Ishikawa (cell line): ENCODE measurements at regions not wholly inside any gene's neighbourhood (a gene's known extent, or its start where the extent isn't known, plus 50 kb on each side); places are given as distances from the start of the nearest gene placed in this dataset.

Experiments
- EGR1 ChIP-seq: IDR thresholded peaks from 2 replicates; pipeline ENCODE4 v1.6.1; 2012
- RAD21 ChIP-seq: IDR thresholded peaks from 2 replicates; pipeline ENCODE4 v1.6.1; 2012; ENCODE audit warnings: low read depth
- TAF1 ChIP-seq: IDR thresholded peaks from 2 replicates; pipeline ENCODE4 v1.6.1; 2012; ENCODE audit warnings: low read depth, mild to moderate bottlenecking
- YY1 ChIP-seq: IDR thresholded peaks from 2 replicates; pipeline ENCODE4 v1.6.1; 2012; ENCODE audit warnings: low read depth
- TF ChIP-seq, protein P1 (sequence below): IDR thresholded peaks from 2 replicates; pipeline ENCODE4 v1.6.1; 2012
- TF ChIP-seq, protein P2 (sequence below): IDR thresholded peaks from 2 replicates; pipeline ENCODE4 v1.6.1; 2012; ENCODE audit warnings: low read depth, mild to moderate bottlenecking

DNA sequence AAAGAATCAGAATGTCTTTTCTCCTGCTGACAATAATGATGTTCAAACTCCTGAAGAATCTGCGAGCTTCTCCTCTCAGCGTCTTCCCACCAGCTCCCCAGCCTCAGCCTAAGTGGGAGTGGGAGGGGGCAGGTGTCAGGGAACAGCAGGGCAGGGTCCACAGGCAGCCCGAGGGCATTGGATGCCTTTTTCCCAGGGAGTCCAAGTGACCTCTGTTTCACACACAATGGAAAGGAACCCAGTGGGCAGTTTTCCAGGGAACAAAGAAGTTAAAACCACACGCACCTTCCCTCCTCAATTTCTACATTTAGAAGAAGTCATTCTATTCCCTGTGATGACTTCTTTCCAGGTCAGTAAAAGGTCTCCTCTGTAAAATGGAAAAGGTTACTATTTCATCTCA lies 278.5 kb downstream of the PARM1 start:
- TF ChIP-seq RAD21 (no peak), TAF1 (no peak), YY1 (no peak), EGR1 (no peak)
- TF ChIP-seq, protein P1, sequence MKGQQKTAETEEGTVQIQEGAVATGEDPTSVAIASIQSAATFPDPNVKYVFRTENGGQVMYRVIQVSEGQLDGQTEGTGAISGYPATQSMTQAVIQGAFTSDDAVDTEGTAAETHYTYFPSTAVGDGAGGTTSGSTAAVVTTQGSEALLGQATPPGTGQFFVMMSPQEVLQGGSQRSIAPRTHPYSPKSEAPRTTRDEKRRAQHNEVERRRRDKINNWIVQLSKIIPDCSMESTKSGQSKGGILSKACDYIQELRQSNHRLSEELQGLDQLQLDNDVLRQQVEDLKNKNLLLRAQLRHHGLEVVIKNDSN: no peak
- TF ChIP-seq, protein P2, sequence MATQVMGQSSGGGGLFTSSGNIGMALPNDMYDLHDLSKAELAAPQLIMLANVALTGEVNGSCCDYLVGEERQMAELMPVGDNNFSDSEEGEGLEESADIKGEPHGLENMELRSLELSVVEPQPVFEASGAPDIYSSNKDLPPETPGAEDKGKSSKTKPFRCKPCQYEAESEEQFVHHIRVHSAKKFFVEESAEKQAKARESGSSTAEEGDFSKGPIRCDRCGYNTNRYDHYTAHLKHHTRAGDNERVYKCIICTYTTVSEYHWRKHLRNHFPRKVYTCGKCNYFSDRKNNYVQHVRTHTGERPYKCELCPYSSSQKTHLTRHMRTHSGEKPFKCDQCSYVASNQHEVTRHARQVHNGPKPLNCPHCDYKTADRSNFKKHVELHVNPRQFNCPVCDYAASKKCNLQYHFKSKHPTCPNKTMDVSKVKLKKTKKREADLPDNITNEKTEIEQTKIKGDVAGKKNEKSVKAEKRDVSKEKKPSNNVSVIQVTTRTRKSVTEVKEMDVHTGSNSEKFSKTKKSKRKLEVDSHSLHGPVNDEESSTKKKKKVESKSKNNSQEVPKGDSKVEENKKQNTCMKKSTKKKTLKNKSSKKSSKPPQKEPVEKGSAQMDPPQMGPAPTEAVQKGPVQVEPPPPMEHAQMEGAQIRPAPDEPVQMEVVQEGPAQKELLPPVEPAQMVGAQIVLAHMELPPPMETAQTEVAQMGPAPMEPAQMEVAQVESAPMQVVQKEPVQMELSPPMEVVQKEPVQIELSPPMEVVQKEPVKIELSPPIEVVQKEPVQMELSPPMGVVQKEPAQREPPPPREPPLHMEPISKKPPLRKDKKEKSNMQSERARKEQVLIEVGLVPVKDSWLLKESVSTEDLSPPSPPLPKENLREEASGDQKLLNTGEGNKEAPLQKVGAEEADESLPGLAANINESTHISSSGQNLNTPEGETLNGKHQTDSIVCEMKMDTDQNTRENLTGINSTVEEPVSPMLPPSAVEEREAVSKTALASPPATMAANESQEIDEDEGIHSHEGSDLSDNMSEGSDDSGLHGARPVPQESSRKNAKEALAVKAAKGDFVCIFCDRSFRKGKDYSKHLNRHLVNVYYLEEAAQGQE: no peak
